ENCODE measurements at regions not wholly inside any gene's neighbourhood (a gene's known extent, or its start where the extent isn't known, plus 50 kb on each side); places are given as distances from the start of the nearest gene placed in this dataset.

DNA sequence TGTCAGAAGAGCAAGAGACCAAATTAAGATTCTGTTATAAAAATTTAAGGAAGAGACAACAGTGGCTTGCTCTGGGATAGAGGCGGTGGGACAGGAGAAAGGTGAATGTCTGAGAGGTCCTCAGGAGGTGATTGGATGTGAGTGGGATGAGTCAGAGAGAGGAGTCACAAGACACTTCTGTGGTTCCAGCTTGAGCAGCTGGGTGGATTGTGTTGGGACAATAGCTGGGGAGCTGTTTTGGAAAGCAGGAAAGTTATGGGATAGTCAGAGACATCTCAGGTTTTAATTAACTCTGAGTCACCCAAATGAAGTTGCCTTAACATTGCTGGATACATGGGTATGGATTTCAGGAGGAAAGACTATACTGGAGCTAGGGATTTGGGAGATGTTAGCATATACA, 218.0 kb upstream of the TRIB2 start:
- H3K4me3 ChIP-seq (ENCODE audit: low read depth, low read length), result no peak overlapping the region
- TF ChIP-seq, protein P1, sequence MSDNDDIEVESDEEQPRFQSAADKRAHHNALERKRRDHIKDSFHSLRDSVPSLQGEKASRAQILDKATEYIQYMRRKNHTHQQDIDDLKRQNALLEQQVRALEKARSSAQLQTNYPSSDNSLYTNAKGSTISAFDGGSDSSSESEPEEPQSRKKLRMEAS (IDR thresholded peaks at IDR 0.05; ENCODE audit: low read depth, low read length), result no peak
- TF ChIP-seq MYC (IDR thresholded peaks at IDR 0.05; ENCODE audit: low read depth, low read length) (no peak), POLR2A (IDR thresholded peaks at IDR 0.05; ENCODE audit: extremely low read depth, insufficient read length) (no peak)
- TF ChIP-seq, protein P2, sequence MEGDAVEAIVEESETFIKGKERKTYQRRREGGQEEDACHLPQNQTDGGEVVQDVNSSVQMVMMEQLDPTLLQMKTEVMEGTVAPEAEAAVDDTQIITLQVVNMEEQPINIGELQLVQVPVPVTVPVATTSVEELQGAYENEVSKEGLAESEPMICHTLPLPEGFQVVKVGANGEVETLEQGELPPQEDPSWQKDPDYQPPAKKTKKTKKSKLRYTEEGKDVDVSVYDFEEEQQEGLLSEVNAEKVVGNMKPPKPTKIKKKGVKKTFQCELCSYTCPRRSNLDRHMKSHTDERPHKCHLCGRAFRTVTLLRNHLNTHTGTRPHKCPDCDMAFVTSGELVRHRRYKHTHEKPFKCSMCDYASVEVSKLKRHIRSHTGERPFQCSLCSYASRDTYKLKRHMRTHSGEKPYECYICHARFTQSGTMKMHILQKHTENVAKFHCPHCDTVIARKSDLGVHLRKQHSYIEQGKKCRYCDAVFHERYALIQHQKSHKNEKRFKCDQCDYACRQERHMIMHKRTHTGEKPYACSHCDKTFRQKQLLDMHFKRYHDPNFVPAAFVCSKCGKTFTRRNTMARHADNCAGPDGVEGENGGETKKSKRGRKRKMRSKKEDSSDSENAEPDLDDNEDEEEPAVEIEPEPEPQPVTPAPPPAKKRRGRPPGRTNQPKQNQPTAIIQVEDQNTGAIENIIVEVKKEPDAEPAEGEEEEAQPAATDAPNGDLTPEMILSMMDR (IDR thresholded peaks at IDR 0.05; ENCODE audit: low read depth, low read length), result no peak
- no peak for DNase-seq (ENCODE audit: low read depth)

DNA sequence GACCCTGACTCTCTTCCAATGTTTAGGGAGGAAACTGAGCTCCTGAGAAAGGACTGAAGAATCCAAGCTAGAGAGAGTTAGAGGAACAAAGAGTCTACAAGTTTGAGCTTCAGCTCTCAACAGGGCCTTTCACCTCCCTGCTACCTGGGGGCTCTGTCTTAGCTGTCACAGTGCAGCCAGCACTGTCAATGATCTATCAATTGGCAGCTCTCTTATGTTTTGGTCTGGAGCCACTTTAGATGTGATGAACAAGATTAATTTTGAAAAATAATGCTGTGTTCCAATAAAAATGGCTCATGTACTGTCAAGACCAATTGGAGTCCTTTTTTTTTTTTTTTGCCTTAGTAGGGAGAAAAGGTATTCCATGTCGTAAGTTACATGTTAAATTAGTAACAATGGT, 215.8 kb upstream of the TRIB2 start:
- TF ChIP-seq POLR2A (IDR thresholded peaks at IDR 0.05; ENCODE audit: extremely low read depth, insufficient read length), result no peak
- TF ChIP-seq, protein P1 (IDR thresholded peaks at IDR 0.05; ENCODE audit: low read depth, low read length), result no peak
- TF ChIP-seq, protein P2 (IDR thresholded peaks at IDR 0.05; ENCODE audit: low read depth, low read length), result no peak
- TF ChIP-seq MYC (IDR thresholded peaks at IDR 0.05; ENCODE audit: low read depth, low read length), result no peak
- no peak for DNase-seq (ENCODE audit: low read depth)
- H3K4me3 ChIP-seq (ENCODE audit: low read depth, low read length), result no peak overlapping the region

DNA sequence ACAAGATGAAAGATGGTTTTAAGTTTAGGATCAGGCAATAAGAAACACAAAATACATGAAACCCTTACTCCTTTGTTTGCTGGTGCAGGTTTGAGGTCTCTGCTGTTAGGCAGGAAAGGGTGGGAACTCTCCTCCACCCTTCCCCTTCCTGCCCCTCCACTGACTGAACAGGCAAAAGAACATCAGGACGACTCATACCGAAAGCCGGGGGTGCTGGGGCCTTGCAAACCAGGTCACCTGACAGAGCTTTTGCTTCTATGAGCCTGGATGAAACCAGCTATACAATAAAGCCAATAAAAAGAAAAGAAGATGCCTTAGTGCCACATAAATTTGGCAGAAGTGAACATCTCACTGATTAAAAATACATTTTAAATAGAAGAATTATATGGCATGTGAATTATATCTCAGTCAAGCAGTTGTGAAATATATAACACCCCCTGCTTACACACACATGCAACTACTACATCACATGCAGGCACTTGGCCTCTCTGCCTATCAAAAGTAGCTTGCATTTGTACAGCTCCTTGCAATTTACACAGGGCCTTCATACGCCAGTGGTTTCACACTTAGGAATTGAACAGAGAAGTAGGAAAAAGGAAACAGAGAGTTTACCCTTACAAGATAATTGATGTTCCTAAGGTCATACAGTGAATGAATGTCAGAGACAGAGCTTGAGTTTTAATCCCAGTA, 215.1 kb upstream of the TRIB2 start:
- DNase-seq (ENCODE audit: low read depth), result peak; percentile 65
- H3K4me3 ChIP-seq (ENCODE audit: low read depth, low read length), result no peak overlapping the region
- TF ChIP-seq, protein P2 (IDR thresholded peaks at IDR 0.05; ENCODE audit: low read depth, low read length), result no peak
- TF ChIP-seq MYC (IDR thresholded peaks at IDR 0.05; ENCODE audit: low read depth, low read length) (no peak), POLR2A (IDR thresholded peaks at IDR 0.05; ENCODE audit: extremely low read depth, insufficient read length) (no peak)
- TF ChIP-seq, protein P1 (IDR thresholded peaks at IDR 0.05; ENCODE audit: low read depth, low read length), result no peak

DNA sequence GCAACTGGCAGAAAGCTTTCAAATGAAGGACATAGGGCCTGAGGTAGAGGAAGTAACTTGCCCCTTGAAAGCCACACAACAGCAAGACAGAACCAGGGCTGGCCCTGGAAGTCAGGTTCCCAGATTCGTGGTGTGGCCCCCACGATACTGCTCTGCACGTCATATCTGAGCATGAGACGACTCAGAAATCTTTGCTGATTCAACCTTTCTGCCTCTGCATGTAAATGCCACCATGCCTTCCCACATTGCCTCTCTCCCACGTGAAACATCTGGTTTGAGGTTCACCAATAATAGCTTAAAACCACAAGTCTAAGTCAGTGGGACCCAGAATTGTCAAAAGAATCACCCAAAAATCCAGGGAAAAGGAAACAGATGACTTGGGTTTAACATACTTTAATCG, 214.0 kb upstream of the TRIB2 start:
- DNase-seq (ENCODE audit: low read depth), result peak; percentile 74
- no peak overlapping the region for H3K4me3 ChIP-seq (ENCODE audit: low read depth, low read length)
- no peak for TF ChIP-seq MYC (IDR thresholded peaks at IDR 0.05; ENCODE audit: low read depth, low read length)

DNA sequence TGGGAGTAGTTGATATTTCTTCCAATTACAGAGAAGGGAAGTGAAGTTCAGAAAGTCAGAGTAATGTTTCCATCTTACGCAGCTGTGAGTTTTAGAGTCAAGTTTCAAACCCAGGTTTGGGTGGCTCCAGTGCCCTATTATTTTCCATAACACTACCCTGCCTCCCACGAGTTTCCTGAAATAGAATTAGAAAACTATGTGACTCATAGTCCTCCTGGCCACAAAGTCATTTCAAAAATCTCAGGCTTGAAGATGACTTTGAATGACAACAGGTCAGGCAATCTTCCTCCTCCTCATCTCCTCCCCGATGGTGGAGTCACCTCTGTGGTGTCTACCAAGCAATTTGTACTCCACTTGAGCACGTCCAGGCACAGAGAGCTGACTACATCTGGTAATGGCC, 212.3 kb upstream of the TRIB2 start:
- H3K4me3 ChIP-seq (ENCODE audit: low read depth, low read length), result no peak overlapping the region
- DNase-seq (ENCODE audit: low read depth), result peak; percentile 74
- TF ChIP-seq, protein P2 (IDR thresholded peaks at IDR 0.05; ENCODE audit: low read depth, low read length), result no peak
- TF ChIP-seq, protein P1 (IDR thresholded peaks at IDR 0.05; ENCODE audit: low read depth, low read length), result no peak
- no peak for TF ChIP-seq MYC (IDR thresholded peaks at IDR 0.05; ENCODE audit: low read depth, low read length)
- TF ChIP-seq POLR2A (IDR thresholded peaks at IDR 0.05; ENCODE audit: extremely low read depth, insufficient read length), result no peak

DNA sequence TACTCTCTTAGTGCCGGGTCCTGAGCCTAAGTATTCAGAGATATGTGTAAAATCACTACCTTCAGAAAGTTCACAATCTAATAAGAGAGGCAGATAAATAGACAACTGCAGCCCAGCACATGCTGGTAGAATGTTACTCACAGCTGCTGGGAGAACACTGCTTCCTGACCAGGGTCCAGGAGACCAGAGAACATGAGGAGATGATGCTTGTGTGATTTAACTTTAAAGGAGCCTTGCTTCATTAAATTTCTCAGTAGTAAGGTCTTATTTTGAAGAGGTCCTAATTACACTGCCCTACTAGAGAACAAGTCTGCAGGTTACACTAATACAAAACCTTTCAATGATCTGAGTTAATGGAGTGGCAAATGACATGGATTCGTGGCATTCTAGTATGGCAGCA, 209.9 kb upstream of the TRIB2 start:
- TF ChIP-seq, protein P1 (IDR thresholded peaks at IDR 0.05; ENCODE audit: low read depth, low read length), result no peak
- no peak for TF ChIP-seq POLR2A (IDR thresholded peaks at IDR 0.05; ENCODE audit: extremely low read depth, insufficient read length)
- TF ChIP-seq, protein P2 (IDR thresholded peaks at IDR 0.05; ENCODE audit: low read depth, low read length), result no peak
- no peak for TF ChIP-seq MYC (IDR thresholded peaks at IDR 0.05; ENCODE audit: low read depth, low read length)
- H3K4me3 ChIP-seq (ENCODE audit: low read depth, low read length), result no peak overlapping the region

More for the DNA sequence above, 209.9 kb upstream of the TRIB2 start:
- DNase-seq (ENCODE audit: low read depth), result no peak
